Stimulated activated CD8-positive, alpha-beta memory T cell treated with anti-CD3 and anti-CD28 coated beads, Interleukin-7, amount 100 ng/mL, for 4 hours (primary cell): ENCODE measurements at regions not wholly inside any gene's neighbourhood (a gene's known extent, or its start where the extent isn't known, plus 50 kb on each side); places are given as distances from the start of the nearest gene placed in this dataset.
"Not testable (repeated sequence)": the region's sequence is repeated elsewhere in the genome, so short reads cannot be mapped to it uniquely, and the experiment has no call there.

Experiments used
- DNase-seq, 2 donors: peaks; one replicate each; pipeline ENCODE4 v3.0.0-alpha.2; 2020; ENCODE audit warnings: low read depth in 2 of 2

DNA sequence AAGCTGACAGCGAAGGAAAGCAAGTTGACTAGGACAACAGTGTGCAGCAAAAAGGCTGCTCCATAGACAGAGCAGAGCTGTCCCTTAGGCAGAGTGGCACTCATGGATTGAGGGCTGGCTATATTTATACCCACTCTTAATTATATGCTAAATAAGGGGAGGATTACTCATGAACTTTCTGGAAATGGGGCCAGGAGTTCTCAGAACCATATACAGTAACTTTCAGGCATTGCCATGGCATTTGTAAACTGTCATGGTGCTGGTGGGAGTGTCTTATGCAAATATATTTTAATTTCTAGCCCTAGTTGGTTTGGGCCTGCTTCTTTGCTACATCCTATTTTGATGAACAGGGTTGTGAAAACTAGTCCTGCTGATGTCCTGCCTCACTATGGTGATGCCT is 279.5 kb upstream of the MGAT5 start:
- no peak for DNase-seq

DNA sequence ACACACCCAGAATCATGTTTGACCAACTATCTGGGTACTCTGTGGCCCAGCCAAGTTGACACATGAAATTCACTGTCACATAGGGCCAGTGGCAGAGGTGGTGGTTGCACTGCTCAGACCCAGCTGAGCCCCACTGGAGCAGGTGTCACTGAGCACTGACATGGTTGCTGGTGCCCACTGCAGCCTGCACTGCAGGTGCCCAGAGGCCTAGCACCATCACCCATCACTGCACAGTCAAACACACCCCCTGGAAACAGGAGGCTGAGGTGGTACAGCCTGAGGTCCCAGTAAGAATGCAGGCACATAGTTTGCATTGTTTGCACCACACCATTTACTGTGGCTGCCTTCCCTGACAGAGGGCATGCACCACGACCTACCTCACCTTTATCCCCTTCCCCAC is 278.7 kb upstream of the MGAT5 start:
- DNase-seq: no peak

DNA sequence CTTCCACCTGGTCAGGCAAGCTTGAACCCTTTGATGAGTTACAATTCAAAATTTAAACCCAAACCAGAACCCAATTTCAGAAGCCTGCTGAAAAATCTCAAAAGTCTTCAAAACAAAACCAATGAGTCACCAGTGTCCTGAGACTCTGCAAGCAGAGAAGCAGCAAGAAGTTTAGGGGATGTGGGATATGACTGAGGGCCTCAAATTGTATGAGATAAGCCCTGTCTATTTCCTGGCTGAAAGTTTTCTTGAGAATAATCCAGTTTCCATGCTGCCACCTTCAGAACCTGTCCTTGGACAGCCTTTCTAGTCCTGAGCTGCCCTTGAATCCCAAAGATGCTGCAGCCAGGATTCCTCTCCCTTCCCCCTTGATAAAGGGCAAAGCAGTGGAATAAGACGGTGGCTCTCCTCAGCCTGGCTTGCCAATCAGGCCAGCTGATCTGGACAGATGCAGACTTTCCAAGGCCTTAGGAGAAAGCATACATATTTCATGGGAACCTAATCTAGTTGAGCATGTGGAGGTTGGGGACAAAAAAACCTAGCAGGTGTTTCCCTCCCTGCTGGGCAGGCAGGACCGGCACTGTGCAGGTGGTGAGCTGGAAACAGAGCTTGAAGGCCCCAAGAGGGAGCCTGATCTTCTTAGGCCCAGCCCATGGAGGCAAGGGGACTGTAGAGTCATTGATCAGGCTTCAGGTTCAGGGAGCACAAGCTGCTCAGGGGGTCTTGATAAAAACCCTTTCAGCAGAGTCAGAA is 278.0 kb upstream of the MGAT5 start:
- no peak for DNase-seq

DNA sequence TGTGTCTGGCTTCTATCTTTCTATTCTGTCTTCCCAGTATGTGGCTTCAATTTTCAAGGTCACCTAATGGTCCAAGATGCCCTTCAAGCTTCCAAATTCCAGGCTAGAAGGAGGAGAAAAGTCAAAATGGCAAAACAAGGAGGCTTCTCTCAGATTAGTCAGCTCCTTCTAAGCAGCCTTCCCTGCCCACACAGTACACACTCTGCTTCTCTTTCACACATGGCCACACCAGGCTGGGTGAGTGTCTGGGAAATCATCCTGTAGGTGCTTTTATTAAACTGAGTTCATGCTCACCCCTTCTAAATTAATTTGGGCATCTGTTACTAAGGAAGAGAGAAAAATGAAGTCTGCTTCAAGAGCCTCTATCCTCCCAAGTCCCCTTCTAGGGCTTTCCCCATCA is 277.2 kb upstream of the MGAT5 start:
- DNase-seq: no peak

DNA sequence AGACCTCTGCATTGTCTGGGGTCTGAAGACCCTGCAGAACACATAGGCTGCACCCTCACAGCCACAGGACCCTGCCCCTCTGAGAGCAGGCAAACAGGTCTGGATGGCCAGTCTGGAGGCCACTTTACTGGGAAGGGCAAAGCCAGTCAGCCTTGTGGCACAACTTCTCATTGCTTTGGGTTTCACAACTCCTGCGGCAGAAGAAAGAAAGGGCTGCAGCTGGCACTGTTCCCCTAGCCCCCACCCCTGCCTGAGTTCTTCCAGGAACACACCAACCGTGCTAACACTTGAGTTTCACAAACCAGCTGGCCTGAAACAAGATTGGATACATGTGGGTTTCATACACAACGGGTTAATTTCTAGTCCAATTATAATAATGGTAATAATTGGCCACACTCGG is 276.5 kb upstream of the MGAT5 start:
- DNase-seq: no peak

DNA sequence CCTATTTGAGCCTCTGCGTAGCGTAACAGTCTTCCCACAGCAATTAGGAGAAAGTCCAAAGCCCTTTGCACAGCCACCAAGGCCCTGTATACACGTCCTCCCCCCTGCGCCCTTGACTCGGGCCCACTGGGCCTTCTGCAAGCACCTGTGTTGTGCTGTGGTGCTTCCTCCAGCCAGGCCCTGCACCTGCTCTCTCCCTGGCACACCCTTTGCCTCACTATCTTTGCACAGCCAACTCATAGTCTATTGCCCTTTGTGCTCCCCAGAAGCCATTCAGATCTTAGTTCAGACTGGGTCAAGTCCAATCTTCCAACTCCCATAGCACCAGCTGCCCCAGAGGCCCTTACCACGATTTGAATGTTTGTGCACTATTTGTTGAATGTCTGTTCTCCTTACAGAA is 271.6 kb upstream of the MGAT5 start:
- no peak for DNase-seq

DNA sequence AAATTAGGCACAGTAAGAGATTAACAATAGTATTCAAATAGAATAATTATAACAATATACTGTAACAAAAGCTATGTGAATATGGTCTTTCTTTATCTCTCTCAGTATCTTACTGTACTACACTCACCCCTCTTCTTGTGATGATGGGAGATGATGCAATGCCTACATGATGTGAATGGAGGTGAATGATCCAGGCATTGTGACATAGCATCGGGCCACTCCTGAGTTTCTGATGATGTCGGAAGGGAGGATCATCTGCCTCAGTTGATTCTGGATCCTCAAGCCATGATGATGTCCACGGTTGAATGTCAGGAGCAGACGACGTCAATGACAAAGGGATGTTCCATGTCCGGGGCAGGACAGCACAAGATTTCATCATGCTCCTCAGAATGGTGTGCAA is 268.3 kb upstream of the MGAT5 start:
- DNase-seq: no peak

DNA sequence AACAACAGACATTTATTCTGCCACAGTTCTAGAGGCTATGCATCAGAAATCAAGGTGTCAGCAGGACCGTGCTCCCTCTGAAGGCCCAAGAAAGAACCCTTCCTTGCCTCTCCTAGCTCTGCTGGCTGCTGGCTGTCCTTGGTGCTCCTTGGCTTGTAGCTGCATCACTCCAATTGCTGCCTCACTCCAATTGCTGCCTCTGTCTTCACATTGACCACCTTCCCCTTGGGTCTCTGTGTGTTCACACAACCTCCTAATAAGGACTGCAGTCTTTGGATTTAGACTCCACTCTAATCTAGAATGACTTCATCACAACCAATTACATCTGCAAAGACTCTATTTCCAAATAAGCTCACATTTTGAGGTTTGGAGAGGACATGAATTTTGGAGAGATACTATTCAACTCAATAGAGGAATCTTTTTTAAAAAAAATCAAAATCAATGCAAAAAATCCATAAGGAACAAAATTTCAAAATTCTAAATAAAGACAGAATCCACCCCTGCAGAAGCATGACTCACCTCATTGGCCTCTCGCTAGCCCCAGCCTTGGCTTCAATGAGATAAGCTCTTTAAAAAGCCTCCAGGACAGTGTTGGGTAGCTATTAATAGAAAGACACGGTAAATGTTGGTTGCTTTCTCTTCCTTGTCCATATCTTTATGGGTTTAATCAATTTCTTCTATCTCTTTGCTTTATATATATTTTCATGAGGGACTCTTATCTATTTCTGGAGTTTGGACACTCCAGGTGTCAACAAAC is 267.6 kb upstream of the MGAT5 start:
- no peak for DNase-seq

DNA sequence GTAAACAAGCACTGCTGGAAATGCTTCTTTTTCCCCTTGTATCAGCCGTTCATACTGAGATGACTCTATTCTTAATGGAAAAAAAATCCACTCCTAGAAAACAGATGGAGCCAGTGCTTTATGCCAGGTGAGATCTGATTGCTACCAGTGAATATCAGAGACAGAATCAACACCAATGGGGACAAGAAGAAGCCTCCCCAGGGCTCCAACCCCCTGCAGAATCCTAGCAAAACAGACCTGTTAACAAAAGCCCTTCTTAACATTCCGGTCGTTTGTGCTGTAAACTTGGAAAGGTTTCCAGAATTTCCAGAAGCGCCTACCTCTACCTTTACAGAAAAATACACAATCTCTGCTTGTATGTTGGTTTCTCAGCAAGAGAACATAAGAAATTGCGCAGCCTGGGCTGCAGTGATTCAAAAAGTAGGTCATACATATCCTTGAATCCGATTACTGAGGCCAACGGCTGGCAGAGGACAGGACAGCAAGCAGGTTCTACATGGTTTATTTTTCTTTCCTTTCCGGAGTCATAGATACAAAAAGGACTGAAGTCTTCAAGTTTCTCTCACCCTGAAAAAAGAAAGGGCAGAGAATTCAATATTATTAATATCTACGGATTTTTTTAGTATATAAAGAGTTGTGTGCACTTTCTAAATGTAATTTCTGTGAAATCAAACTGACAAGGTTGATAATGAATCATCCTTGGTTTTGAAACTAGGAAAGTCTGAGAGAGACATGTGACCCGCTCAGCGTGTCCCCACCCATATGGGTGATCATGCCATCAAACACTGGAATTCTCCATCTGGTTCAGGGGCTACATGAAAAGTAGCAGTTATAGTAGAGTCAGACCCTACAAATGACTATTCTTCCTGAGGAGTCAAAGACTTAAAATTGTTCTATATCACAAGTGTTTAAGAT is 266.7 kb upstream of the MGAT5 start:
- no peak for DNase-seq

DNA sequence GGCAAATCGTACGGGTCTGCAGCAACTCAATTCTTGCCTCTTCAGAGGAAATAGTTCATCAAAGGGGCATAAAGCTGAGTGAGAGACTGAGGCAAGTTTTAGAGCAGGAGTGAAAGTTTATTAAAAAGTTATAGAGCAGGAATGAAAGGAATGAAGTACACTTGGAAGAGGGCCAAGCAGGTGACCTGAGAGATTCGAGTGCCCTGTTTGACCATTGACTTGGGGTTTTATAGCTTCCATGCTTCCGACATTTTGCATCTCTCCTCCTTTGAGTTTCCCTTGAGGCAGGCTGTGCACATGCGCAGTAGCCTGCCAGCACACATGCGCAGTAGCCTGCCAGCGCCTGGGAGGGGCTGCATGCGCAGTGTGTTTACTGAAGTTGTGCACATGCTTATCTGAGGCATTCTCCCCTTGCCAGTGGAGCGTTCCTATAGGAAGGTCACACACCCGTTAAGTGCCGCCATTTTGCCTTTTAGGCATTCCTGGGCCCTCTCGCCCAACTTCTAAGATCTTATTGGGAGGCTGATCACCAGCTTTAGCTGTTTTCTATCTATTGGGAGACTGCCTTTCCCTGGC is 265.5 kb upstream of the MGAT5 start:
- no peak for DNase-seq

DNA sequence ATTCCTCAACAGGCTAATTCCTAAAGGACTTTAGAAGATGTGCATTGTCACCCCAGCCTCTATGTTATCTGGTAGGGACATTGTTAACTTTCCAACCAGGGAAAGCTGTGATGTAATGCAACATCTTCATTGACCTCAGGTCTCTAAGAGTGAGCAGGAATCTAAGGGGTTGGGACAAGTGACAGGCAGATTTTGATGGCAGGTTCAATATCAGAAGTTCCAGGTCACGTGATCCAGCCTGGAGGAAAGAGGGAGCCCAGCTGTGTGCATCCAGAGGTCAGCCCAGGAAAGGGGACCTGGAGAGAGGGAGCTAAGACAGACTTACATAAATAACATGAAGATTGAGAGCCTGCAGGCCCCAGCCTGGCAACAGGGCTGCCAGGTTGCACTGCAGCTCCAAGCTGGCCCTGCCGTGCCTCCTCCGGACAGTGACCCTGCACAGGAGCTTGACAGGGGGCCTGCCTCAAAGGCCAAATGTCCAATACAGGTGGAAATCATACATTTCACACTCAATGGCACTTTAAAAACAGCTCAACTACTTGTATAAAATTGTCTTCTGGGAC is 262.2 kb upstream of the MGAT5 start:
- DNase-seq: no peak

DNA sequence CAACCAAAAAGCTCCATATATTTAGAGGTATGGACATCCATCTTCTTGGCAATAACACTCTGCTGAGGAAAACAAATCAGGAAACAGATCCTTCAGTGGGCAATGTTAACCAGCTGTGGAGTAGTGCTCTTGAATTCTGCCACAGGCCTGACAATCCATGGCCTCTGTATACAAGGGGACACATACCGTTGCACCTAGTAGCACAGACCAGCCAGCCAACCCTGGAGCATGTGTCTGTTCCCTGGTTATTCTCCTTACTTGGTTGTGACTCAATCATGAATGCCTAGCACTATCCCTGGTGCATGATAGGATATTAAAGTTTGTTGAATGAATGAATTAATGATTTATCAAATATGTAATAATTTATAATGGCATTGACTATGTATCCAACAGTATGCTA is 261.4 kb upstream of the MGAT5 start:
- no peak for DNase-seq

DNA sequence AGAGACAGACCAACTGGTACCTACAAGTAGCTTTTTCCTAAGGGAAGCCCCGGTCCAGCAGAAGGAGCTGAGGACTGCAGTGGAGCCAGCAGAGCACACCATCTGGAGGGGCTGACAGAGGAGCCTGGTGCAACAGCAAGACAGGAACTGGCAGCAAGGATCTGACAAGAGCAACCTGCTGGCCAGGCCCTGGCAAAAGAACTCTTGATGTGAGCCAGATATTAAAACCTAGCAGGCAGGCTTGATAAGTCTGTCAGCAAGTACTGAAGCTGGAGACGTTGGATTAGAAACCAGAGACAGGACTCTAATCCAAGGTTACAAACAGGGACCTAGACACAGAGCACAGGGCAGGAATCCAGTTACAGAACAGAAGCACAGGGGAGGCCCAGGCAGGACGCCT is 260.7 kb upstream of the MGAT5 start:
- DNase-seq: no peak

DNA sequence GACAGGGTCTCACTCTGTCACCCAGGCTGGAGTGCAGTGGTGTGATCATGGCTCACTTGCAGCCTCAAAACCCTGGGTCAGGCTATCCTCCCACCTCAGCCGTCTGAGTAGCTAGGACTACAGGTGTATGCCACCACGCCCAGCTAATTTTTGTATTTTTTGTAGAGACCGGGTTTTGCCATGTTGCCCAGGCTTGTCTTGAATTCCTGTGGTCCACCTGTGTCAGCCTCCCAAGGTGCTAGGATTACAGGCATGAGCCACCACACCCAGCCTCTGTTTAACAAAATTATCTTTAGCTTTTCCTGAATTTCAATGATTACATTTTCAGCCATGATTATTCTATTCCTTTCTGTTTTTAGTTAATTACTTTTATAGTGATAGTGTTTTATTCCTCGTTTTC is 255.1 kb upstream of the MGAT5 start:
- not testable (repeated sequence) for DNase-seq

DNA sequence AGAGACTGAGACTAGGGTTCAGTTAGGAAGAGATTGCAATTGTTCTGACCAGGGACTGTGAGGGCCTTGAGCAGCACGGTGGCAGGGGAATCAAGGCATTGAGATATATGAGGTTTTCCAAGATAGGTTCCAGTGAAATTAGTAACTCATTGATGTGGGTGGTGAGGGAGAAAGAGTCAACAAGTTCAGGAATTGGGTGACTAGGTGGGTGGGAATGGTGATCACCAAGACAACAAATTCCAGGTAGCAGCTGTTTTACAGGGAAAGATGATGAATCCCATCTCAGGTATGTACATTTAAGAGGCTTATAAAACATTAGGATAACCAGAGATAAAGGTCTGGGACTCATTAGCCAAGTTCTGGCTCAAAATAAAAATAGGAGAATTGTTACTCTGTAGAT is 251.5 kb upstream of the MGAT5 start:
- DNase-seq: no peak

DNA sequence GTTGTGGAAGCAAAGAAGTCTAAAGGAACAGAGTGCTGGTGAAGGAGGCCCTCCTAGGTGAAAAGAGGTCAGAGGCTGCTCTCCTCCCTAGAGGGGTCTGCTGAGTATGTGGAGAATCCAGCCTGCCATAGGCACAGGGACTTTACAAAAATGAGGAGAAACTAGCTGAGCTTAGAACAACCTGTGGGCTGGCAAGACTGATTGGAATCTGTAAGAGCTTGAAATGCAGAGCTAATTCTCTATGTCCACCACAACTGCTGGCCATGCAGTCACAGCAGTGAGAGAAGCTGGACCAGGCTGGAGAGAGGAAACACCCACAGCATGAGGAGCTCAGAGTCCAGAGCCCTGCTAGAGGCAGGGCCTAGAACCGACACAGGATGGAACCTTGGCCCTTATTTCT is 251.0 kb upstream of the MGAT5 start:
- DNase-seq: no peak

DNA sequence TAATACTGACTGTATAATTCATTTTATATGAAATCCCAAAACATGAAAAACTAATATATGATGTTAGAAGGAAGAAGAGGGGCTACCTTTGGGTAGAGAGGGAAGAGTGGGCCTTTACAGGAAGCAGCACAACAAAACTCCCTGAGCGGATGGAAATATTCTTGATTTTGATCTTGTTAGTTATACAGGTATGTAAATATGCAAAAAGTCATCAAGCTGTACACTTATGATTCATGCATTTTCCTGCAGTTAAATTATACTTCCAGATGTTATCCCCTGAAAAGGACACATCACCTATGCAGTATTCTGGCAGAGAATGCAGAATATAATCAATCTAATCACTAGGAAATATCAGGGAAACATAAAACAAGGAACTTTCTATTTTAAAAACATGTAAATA is 249.4 kb upstream of the MGAT5 start:
- no peak for DNase-seq

DNA sequence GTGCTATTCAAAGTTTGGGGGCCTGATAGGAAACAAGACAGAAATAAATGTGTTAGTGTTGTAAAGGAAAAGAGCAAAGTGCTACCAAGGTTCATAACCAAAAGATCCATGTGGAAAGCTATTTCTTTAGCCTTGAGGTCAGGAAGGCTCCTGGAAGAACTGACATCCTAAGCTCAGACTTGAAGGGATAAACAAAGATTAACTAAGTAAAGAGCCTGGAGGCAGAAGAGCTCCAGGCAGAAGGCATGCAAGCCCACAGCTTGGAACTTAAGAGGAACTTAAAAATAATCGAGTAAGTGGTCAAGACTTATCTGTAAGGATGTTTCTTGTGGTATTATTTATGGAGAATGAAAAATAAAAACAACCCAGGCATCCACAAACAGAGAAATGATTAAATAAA is 245.0 kb upstream of the MGAT5 start:
- DNase-seq: no peak

DNA sequence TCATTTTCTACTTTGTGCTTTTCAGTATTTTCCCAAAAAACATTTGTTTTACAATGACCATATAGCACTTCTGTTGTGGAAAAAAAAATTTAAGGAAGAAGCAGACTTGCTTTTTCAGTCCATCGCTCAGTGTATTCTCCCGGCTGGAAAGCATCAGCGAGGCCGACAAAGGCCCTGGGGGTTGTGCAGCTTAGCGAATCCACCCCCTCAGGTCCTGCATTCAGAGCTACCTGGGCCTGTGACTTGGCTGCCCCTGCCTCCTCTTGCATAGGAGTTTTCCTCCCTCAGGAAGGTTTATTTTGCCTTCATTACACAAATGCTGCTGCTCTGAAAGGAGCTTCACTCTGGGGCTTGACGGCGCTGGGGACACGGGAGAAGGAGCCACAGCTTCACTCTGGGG is 244.4 kb upstream of the MGAT5 start:
- no peak for DNase-seq

DNA sequence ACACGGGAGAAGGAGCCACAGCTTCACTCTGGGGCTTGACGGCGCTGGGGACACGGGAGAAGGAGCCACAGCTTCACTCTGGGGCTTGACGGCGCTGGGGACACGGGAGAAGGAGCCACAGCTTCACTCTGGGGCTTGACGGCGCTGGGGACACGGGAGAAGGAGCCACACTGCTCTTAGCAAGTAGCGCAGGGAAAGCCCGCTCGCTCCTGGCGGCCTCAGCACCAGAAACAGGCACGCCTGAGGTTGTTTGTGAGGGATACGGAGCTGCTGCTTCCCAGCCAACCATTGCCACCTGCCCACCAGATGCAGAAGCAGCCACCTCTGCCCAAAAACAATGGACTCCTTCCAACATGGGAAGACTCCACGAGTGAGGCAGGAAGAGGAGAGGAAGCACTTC is 244.0 kb upstream of the MGAT5 start:
- DNase-seq: not testable (repeated sequence)

DNA sequence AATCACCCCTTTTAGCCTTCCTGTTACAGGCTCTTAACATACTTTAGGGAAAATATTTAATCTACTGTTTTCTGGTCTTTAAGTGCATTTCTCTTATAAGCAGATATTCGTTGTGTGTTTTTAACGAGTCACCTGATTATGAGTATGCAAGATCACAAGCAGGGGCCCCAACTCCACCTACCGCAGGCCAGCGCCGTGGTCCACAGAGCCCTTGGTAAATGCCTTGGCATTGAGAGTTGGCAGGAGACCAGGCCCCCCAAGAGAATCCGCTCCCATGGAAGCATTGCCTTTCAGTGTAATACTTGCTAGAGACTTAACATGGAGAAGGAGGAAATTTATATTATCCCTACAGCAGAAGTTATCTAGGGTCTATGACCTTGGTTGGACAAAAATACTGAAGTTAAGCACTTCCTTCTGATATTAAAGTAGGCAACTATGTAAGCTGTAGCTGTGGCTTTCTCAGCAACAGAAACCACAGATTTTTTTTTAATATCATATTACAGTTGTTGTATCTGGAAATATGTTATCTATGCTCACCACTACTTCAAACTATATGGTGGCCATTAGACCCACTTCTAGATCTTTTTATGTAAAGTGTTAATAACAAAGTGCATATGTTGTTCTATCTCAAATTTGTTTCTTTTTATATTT is 241.8 kb upstream of the MGAT5 start:
- DNase-seq: no peak
